Panc1 (cell line): ENCODE measurements at regions not wholly inside any gene's neighbourhood (a gene's known extent, or its start where the extent isn't known, plus 50 kb on each side); places are given as distances from the start of the nearest gene placed in this dataset.

Experiments used
- ATAC-seq: fragments of 200-7000 bp; cut with Tn5 transposase; 2 replicates; pipeline ENCODE4 v1.9.1; 2020; ENCODE audit warnings: mild to moderate bottlenecking, moderate library complexity
- BruUV-seq: library from RNA; stranded (reverse); fragments of 400-500 nt; replicated peaks from 2 replicates; lab custom pipeline; 2021; lab: Mats Ljungman, UMichigan
- CTCF ChIA-PET: fragments of 300-600 bp; sonication (Branson Sonifier 250); formaldehyde crosslinking; loops from one replicate; lab custom pipeline; 2022; ENCODE audit warnings: antibody characterized with exemption; lab: Charles Lee
- POLR2A ChIA-PET: fragments of 300-600 bp; sonication (Branson Sonifier 250); formaldehyde crosslinking; loops from one replicate; lab custom pipeline; 2022; ENCODE audit warnings: antibody characterized with exemption; lab: Charles Lee
- DNase-seq: peaks from one replicate; pipeline ENCODE4 v3.0.0-alpha.2; 2010; ENCODE audit warnings: low read depth, low spot score
- H3K27ac ChIP-seq: 2 replicates; pipeline ENCODE4 v1.5.1; 2011; ENCODE audit warnings: mild to moderate bottlenecking, low read length, inconsistent platforms
- H3K27me3 ChIP-seq: fragments of 200-500 bp; sonication (Bioruptor generic); 2 replicates; pipeline ENCODE4 v1.6.0; 2014; ENCODE audit warnings: low read length, inconsistent platforms; ENCODE audit not compliant: control insufficient read depth, insufficient read depth
- H3K36me3 ChIP-seq: fragments of 200-500 bp; sonication (Bioruptor generic); 2 replicates; pipeline ENCODE4 v1.5.1; 2014; ENCODE audit warnings: inconsistent platforms, mild to moderate bottlenecking, low read length, moderate library complexity; ENCODE audit not compliant: control insufficient read depth, insufficient read depth
- H3K4me1 ChIP-seq: 2 replicates; pipeline ENCODE4 v1.5.1; 2011; ENCODE audit warnings: inconsistent platforms, mild to moderate bottlenecking, low read length, moderate library complexity; ENCODE audit not compliant: control insufficient read depth, insufficient read depth
- H3K4me3 ChIP-seq, 2 experiments: 2 replicates each; pipeline ENCODE4 v1.5.1; 2011 to 2012; ENCODE audit warnings: low read depth in 2 of 2, low read length in 2 of 2, mild to moderate bottlenecking in 2 of 2, inconsistent platforms in 1 of 2, moderate library complexity in 1 of 2
- H3K9me3 ChIP-seq: fragments of 200-500 bp; sonication (Bioruptor generic); 2 replicates; pipeline ENCODE4 v1.5.1; 2014; ENCODE audit warnings: low read depth, mild to moderate bottlenecking, inconsistent platforms, low read length, moderate library complexity; ENCODE audit not compliant: control insufficient read depth, insufficient read depth
- CTCF ChIP-seq: fragments of 450-650 bp; IDR thresholded peaks from 2 replicates; pipeline ENCODE4 v1.5.1; 2017; ENCODE audit warnings: mild to moderate bottlenecking
- POLR2AphosphoS5 ChIP-seq: IDR thresholded peaks from 2 replicates; pipeline ENCODE4 v1.6.1; 2012; ENCODE audit warnings: mild to moderate bottlenecking, low read depth, low read length, moderate library complexity
- REST ChIP-seq, 2 experiments: IDR thresholded peaks; 2 replicates each; pipeline ENCODE4 v1.6.1; 2011 to 2012; ENCODE audit warnings: low read depth in 2 of 2, control low read depth in 1 of 2, low read length in 1 of 2, mild to moderate bottlenecking in 1 of 2, moderate library complexity in 1 of 2; ENCODE audit not compliant: insufficient read depth in 1 of 2
- SIN3A ChIP-seq: IDR thresholded peaks from 2 replicates; pipeline ENCODE4 v1.6.1; 2012; ENCODE audit warnings: low read depth, mild to moderate bottlenecking, low read length, moderate library complexity, borderline replicate concordance; ENCODE audit not compliant: insufficient read depth
- TCF7L2 ChIP-seq: IDR thresholded peaks from 2 replicates; pipeline ENCODE4 v1.6.1; 2011; ENCODE audit warnings: mild to moderate bottlenecking, low read depth, low read length, inconsistent platforms
- in situ Hi-C: cut with HindIII; loops from 2 replicates; pipeline ENCODE4 v1.10.0; 2016; ENCODE audit warnings: low sequenced_read_pairs, low pct_unique_long_range_greater_than_20kb
- intact Hi-C: fragments of 100-400 bp; cut with micrococcal nuclease; formaldehyde crosslinking; loops from one replicate; pipeline ENCODE4 v1.10.0; 2022; ENCODE audit not compliant: unreplicated experiment

- in situ Hi-C loops = no loop called here
- Histone ChIP-seq H3K4me1 (no peaks in the 10 kb centered on the region), H3K4me3 (no peak overlapping the region), H3K27me3 (no peaks in the 10 kb centered on the region; the same call in 1 of the 2 replicates), H3K27ac (no peak overlapping the region), H3K36me3 (no peaks in the 10 kb centered on the region), H3K9me3 (no peaks in the 10 kb centered on the region)
- CTCF ChIA-PET = no interaction called here
- TF ChIP-seq CTCF = no peak
- TF ChIP-seq SIN3A = no peak
- no peak for TF ChIP-seq REST (IDR thresholded peaks at IDR 0.05; ENCODE audit: insufficient read depth in 1 of 2, low read depth in 2 of 2, low read length in 1 of 2)
- no peak for TF ChIP-seq TCF7L2
- no peak for TF ChIP-seq POLR2AphosphoS5
- intact Hi-C loops = no loop called here
- POLR2A ChIA-PET = no interaction called here
- ATAC-seq = no peak
- no peak for DNase-seq
- no TSS peak for BruUV-seq
Observed at GRCh38 chr2:8312221-8312620, 369.6 kb upstream of the ID2 start.

- BruUV-seq = no TSS peak
- Histone ChIP-seq H3K27me3 (no peaks in the 10 kb centered on the region; the same call in 1 of the 2 replicates), H3K4me1 (no peaks in the 10 kb centered on the region), H3K36me3 (no peaks in the 10 kb centered on the region), H3K27ac (no peak overlapping the region), H3K9me3 (no peaks in the 10 kb centered on the region), H3K4me3 (no peak overlapping the region)
- TF ChIP-seq SIN3A (no peak), POLR2AphosphoS5 (no peak), TCF7L2 (no peak), CTCF (no peak), REST (IDR thresholded peaks at IDR 0.05; ENCODE audit: insufficient read depth in 1 of 2, low read depth in 2 of 2, low read length in 1 of 2) (no peak)
- in situ Hi-C loops = no loop called here
- intact Hi-C loops = no loop called here
- CTCF ChIA-PET = no interaction called here
- POLR2A ChIA-PET = interaction anchor here (0.5 kb wide), 1 partner anchor 33 kb away, joined by 4 read pairs; no protein-coding TSS in a partner anchor
- DNase-seq (no peak), ATAC-seq (no peak)
Observed at GRCh38 chr2:8312861-8313830, 368.7 kb upstream of the ID2 start.
